K562 (cell line): ENCODE measurements at regions not wholly inside any gene's neighbourhood (a gene's known extent, or its start where the extent isn't known, plus 50 kb on each side); places are given as distances from the start of the nearest gene placed in this dataset.

Experiments used
- KLF10 ChIP-seq: fragments of 250-450 bp; sonication (Bioruptor Pico); IDR thresholded peaks from 2 replicates; pipeline ENCODE4 v1.6.1; 2021; ENCODE audit warnings: matching md5 sums
- RBM15 ChIP-seq: fragments of 200-400 bp; formaldehyde crosslinking; IDR thresholded peaks from 2 replicates; pipeline ENCODE4 v1.6.1; 2018; ENCODE audit warnings: mild to moderate bottlenecking, low read length, moderate library complexity; ENCODE audit not compliant: insufficient read depth
- STAG1 ChIP-seq: sonication (generic); formaldehyde crosslinking; IDR thresholded peaks from 2 replicates; pipeline ENCODE4 v1.5.0; 2020; ENCODE audit warnings: missing genetic modification reagents, borderline replicate concordance
- ZNF830 ChIP-seq: fragments of 250-450 bp; sonication (Bioruptor Pico); IDR thresholded peaks from 2 replicates; pipeline ENCODE4 v1.5.0; 2021; ENCODE audit warnings: mild to moderate bottlenecking
- TF ChIP-seq, protein P1 (sequence below): fragments of 450-650 bp; IDR thresholded peaks from 2 replicates; pipeline ENCODE4 v1.6.1; 2016; ENCODE audit warnings: borderline replicate concordance
- TF ChIP-seq, protein P2 (sequence below): fragments of 250-450 bp; sonication (Bioruptor Pico); IDR thresholded peaks from 2 replicates; pipeline ENCODE4 v1.5.0; 2021; ENCODE audit warnings: mild to moderate bottlenecking, moderate library complexity
- TF ChIP-seq, protein P3 (sequence below): fragments of 450-650 bp; IDR thresholded peaks from 2 replicates; pipeline ENCODE4 v1.6.1; 2017; ENCODE audit warnings: mild to moderate bottlenecking, moderate library complexity

DNA sequence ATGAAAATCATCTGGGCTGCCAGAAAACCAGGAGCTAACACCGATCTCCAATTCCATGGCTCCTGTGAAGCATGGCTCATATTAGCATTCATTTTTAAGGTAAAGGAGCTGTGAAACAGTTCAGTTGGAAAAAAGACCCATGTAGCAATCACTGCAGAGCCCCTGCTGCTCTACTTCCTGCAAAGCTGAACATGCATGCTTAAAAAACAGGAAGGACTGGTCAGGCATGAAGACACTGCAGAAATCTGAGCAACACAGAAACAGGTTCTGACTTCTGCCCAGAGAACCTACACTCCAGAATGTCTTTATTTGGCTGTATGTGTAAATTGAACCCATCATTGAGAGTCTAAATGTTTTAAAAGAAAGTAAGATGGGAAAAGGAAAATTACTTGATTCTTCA, 950.6 kb downstream of the DCDC2C start (continued):
- no peak for TF ChIP-seq STAG1 (CRISPR knock-in tag)
- TF ChIP-seq, protein P1, sequence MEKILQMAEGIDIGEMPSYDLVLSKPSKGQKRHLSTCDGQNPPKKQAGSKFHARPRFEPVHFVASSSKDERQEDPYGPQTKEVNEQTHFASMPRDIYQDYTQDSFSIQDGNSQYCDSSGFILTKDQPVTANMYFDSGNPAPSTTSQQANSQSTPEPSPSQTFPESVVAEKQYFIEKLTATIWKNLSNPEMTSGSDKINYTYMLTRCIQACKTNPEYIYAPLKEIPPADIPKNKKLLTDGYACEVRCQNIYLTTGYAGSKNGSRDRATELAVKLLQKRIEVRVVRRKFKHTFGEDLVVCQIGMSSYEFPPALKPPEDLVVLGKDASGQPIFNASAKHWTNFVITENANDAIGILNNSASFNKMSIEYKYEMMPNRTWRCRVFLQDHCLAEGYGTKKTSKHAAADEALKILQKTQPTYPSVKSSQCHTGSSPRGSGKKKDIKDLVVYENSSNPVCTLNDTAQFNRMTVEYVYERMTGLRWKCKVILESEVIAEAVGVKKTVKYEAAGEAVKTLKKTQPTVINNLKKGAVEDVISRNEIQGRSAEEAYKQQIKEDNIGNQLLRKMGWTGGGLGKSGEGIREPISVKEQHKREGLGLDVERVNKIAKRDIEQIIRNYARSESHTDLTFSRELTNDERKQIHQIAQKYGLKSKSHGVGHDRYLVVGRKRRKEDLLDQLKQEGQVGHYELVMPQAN = no peak
- no peak for TF ChIP-seq ZNF830 (CRISPR knock-in tag)
- TF ChIP-seq KLF10 (CRISPR knock-in tag) = no peak
- TF ChIP-seq, protein P2, sequence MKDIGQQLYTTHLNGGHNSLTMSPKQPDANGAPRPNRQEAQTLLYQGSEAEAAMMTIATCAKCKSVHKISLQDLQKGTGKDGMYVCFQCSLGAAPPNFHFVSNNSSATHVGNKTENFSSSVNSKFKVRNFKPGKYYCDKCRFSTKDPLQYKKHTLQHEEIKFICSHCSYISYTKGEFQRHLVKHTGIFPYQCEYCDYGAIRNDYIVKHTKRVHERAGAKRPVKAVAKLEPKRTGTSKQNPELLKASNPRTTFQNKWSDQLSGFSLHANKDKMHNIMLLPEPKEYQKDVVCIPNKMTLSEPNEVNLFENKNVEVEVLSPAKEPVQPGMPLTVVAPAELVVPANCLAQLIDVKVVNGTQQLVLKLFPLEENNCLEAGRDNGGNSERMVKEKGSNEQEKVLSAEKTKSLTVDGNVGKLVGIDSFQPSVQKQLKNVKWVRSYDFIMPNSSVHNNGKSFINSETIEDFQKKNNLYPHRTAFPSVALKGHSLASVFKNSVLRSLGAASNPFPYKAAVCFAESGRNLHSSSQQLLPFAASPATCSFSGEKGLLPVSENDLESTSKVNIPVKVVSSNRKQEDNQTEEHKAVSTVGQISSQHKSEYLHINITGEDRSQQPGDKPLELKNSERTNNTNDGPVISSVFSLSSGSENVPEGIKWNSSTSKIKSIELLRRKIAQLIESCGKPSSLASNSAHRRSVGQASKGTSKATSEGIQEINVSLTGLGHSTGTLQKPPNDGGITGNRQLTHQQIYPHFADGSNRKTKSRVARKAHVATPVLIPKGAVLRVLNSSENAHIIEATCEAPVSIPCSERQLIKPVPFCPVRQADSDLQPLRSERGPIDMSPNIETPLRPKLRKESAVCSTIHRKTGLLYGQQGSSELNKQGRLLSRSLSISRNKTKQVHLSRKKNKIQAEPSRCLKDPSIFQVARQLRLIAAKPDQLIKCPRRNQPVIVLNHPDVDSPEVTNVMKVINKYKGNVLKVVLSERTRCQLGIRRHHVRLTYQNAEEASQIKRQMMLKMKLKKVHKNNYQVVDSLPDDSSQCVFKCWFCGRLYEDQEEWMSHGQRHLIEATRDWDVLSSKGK (CRISPR knock-in tag) = no peak
- TF ChIP-seq, protein P3, sequence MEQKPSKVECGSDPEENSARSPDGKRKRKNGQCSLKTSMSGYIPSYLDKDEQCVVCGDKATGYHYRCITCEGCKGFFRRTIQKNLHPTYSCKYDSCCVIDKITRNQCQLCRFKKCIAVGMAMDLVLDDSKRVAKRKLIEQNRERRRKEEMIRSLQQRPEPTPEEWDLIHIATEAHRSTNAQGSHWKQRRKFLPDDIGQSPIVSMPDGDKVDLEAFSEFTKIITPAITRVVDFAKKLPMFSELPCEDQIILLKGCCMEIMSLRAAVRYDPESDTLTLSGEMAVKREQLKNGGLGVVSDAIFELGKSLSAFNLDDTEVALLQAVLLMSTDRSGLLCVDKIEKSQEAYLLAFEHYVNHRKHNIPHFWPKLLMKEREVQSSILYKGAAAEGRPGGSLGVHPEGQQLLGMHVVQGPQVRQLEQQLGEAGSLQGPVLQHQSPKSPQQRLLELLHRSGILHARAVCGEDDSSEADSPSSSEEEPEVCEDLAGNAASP = no peak
- no peak for TF ChIP-seq RBM15
